GM19239 (cell line): ENCODE measurements at regions not wholly inside any gene's neighbourhood (a gene's known extent, or its start where the extent isn't known, plus 50 kb on each side); places are given as distances from the start of the nearest gene placed in this dataset.

Experiments used
- DNase-seq: peaks from one replicate; pipeline ENCODE4 v3.0.0; 2011; ENCODE audit warnings: low spot score; ENCODE audit not compliant: insufficient read length
- FAIRE-seq: peaks from 2 replicates; lab custom pipeline; 2011; peaks lifted over from hg19 to GRCh38; lab: Jason Lieb, UNC

GRCh38 chr15:88383354-88383753 lies 83.8 kb downstream of the MRPL46 start:
- FAIRE-seq (no peak), DNase-seq (no peak)

- DNase-seq (no peak), FAIRE-seq (no peak)
These were observed 84.7 kb downstream of the MRPL46 start for GRCh38 chr15:88382482-88382983.

- FAIRE-seq = no peak
These were observed 89.0 kb downstream of the MRPL46 start for GRCh38 chr15:88378188-88378637.

GRCh38 chr15:88377509-88377908 lies 89.7 kb downstream of the MRPL46 start:
- DNase-seq (no peak), FAIRE-seq (no peak)

More at GRCh38 chr15:88378188-88378637, 89.0 kb downstream of the MRPL46 start:
- no peak for DNase-seq

GRCh38 chr15:88376574-88377174 lies 90.5 kb downstream of the MRPL46 start:
- no peak for DNase-seq
- FAIRE-seq = no peak

- DNase-seq (no peak), FAIRE-seq (no peak)
These were observed 91.8 kb downstream of the MRPL46 start for GRCh38 chr15:88375234-88375927.

- no peak for FAIRE-seq
- DNase-seq = no peak
These were observed 102.1 kb downstream of the MRPL46 start for GRCh38 chr15:88365124-88365523.

GRCh38 chr15:88348579-88349230 lies 92.2 kb upstream of the NTRK3 start:
- no peak for DNase-seq
- no peak for FAIRE-seq

GRCh38 chr15:88345962-88346361 lies 89.4 kb upstream of the NTRK3 start:
- DNase-seq = no peak
- no peak for FAIRE-seq

- FAIRE-seq = no peak
- DNase-seq = no peak
These were observed 88.2 kb upstream of the NTRK3 start for GRCh38 chr15:88344786-88345185.

GRCh38 chr15:88342666-88343065 lies 86.1 kb upstream of the NTRK3 start:
- no peak for FAIRE-seq
- DNase-seq = no peak

- no peak for DNase-seq
- FAIRE-seq = no peak
These were observed 85.1 kb upstream of the NTRK3 start for GRCh38 chr15:88341653-88342052.

GRCh38 chr15:88341006-88341405 lies 84.5 kb upstream of the NTRK3 start:
- DNase-seq = no peak
- FAIRE-seq = no peak

GRCh38 chr15:88337993-88338392 lies 81.5 kb upstream of the NTRK3 start:
- no peak for FAIRE-seq

GRCh38 chr15:88335074-88335473 lies 78.5 kb upstream of the NTRK3 start:
- no peak for DNase-seq
- no peak for FAIRE-seq

More at GRCh38 chr15:88337993-88338392, 81.5 kb upstream of the NTRK3 start:
- no peak for DNase-seq

GRCh38 chr15:88334436-88334835 lies 77.9 kb upstream of the NTRK3 start:
- no peak for DNase-seq
- no peak for FAIRE-seq

GRCh38 chr15:88331291-88331690 lies 74.8 kb upstream of the NTRK3 start:
- FAIRE-seq (peak; percentile 45), DNase-seq (peak; percentile 36)

GRCh38 chr15:88326924-88327323 lies 70.4 kb upstream of the NTRK3 start:
- DNase-seq = no peak
- no peak for FAIRE-seq

- FAIRE-seq (no peak), DNase-seq (no peak)
These were observed 68.2 kb upstream of the NTRK3 start for GRCh38 chr15:88324741-88325065.

- FAIRE-seq = no peak
These were observed 67.6 kb upstream of the NTRK3 start for GRCh38 chr15:88323976-88324740.

GRCh38 chr15:88323468-88323867 lies 66.9 kb upstream of the NTRK3 start:
- no peak for FAIRE-seq
- DNase-seq = no peak

More at GRCh38 chr15:88323976-88324740, 67.6 kb upstream of the NTRK3 start:
- no peak for DNase-seq
